ENCODE measurements at regions not wholly inside any gene's neighbourhood (a gene's known extent, or its start where the extent isn't known, plus 50 kb on each side); places are given as distances from the start of the nearest gene placed in this dataset.
A peak's percentile ranks its signal among the peaks of the same experiment; 100 is the strongest.

DNA sequence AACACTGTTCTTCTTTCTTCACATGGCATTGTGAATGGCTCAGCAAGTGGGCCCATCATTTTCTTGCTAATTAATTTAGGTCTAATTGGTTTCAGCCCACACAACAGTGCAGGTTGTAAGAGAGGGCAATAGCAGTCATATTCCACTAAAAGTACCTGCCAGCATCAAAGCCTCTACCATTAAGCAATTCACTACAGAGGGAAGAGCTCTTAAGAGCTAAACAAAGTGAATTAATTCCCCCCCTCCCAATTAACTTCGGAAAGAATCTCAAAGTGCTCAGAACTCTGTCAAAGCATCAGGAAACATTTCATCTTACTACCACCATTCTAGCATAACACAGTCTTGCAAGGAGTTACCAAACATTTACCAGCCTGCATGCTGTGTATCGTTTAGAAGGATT lies 133.9 kb upstream of the UBASH3B start:
- DNase-seq: no peak

DNA sequence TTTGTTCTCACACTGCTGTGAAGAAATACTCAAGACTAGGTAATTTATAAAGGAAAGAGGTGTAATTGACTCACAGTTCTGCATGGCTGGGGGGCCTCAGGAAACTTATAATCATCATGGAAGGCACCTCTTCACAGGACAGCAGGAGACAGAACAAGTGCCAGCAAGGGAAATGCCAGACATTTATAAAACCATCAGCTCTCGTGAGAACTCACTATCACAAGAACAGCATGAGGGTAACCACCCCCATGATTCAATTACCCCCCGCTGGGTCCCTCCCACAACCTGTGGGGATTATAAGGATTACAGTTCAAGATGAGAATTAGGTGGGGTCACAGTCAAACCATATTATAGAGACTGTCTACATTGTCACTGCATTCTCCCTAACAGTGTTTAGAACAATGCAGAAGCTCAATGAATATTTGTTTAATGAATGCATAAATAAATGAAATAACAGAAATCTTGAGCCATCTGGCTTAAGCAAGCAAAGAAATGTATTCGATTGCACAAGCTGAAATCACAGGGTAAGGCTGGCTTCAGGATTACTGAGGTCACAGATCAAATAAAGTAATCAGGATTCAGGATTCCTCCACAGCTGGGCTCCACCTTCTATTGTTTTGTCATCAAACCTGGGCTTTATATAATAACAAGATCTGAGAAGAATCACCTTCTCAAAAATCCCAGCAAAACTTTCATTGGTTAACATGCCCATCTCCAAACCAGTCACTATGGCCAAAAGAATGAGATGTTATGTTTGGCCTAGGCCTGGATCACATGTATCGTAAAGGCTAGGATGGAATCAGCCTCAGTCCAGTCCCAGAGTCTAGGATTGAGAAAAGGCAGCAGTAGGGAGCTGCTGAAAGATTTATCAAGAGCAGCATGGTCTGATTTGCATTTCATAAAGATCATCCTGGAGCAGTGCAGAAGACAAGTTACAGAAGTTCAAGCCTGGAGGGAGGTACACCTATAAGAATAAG lies 137.8 kb upstream of the UBASH3B start:
- no peak for DNase-seq

DNA sequence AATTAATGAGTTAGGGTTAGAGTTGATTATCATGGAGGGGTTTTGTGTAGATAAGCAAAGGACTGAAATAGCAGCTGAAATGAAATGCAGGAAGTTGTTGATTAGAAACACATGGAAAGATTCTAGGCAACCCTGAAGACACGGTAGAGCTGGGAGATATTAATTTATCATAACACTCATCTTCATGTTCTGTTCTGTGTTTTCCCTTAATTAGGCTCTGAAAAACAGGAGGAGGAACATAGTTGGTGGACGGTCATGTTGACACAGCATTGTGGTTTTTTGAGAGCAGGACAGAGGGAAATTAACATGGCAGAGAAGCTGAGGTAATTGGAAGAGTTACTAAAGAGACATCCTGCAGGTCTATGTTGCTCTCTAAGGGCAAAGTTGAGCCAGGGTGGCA lies 138.8 kb upstream of the UBASH3B start:
- DNase-seq: no peak

DNA sequence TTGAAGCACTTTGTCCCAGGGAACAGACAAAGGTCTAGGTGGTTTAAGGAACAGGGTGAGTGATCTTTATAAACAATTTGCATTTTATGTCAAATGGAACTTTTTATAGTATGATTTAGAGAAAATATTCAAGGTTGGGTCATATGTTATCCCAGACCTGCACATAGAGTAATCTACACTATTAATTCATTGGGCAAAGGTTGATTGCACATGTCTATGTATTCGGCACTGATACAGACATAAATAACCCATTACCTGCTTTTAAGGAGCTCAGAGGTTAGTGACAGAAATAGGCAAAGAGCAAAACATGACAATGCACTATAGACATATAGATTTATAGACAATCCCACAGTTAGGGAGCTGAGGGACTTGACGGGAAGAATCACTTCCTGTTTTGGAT lies 141.5 kb upstream of the UBASH3B start:
- DNase-seq: no peak

DNA sequence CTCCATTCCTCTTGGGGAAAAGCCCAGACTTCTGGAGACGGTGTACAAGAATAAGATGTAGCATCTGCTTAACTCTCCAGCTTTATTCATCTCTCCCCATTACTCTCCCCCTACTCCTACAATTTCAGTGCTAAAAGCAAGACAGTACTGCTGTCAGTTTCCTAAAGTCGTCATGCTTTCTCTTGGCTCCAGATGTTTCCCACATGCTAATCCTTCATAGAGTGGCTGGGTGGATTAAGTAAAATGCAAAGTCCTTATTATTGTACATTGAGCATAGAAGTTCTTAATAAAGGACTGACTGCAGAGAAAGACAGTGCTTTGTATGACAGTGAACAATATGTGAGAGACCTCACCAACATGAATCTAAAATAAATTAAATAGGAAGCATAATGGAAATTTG lies 142.2 kb upstream of the UBASH3B start:
- DNase-seq: no peak

DNA sequence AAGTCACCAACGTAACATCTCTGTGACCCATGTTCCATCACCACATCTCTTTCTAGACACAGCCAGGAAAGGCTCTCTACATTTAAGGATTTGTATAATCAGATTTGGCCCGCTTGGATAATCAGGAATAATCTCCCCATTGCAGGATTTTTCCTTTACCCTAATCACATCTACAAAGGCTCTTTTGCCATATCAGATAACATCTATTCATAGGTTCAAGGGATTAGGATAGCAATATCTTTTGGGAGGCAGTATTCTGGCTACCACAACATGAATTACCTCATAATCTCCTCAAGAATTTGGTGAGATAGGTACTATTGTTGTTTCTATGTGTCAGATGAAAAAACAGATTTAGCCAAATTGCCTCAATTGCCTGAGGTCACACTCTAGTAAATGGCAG lies 142.8 kb upstream of the UBASH3B start:
- no peak for DNase-seq

DNA sequence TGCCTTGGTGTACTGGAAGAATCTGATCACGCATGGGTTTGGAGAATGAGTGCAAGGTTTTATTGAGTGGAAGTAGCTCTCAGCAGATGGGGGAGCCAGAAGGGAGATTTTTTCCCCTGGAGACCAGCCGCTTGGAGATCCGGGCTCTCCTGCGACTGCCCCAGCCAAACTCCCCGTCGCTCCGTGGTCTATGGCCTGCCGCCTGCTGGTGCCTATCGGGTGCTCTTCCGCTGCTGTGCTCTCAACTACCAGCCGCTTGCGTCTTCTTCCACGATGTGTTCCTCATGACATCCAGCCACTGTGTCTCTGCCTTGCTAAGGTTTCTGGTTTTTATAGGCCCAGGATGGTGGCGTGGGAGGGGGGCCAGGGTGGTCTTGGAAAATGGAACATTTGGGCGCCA lies 145.6 kb upstream of the UBASH3B start:
- DNase-seq: no peak

DNA sequence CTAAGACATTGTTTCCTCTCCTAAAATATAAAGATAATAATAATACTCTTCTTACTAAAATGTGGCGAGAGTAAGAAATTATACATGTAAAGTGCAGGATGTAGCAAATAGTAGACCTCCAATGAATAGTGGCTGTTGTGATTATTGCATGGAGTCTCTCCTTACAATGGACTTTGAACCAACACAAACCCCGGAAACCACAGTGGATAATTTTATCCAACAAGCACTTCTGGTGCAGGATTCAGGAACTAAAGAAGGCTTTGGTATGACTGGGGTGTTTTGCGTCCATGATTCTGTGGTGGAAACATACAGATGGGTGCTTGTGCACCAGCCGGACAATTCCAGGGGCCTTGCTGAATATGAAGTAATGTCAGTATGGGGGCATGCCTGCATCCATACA lies 146.4 kb upstream of the UBASH3B start:
- DNase-seq: peak; percentile 10 to 44

DNA sequence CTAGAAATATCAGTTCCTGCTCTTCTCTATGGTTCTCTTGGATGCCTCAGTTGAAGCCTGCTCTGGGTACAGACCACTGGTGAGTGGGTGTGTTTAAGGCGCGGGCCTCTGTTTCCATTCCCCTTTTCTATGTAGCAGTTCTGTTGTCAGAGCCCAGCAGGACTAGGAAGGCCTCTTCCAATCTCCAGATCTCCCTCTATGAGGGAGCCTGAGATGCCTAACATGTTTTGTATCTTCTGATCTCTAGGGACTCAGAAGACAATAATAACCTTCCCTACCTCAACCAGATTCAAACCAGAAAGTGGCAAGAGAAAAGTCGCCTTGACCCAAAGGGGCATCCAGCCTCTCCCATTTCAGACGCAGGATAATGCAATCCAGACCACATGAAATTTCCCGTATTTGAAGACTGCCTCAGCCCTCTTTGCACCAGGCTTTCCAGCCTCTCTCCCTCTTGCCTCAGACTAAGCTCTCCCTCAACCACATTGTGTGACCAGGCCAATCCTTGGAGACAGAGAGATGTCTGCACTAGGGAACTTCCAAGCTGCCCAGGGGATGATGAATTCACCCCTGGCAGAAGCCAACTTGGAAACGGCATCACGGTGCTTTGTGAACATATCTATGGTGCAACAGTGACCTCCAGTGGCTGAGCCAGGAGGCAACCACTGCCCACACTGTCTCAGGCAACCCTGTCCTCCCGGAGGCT lies 150.1 kb upstream of the UBASH3B start:
- DNase-seq: peak; percentile 55 to 89

DNA sequence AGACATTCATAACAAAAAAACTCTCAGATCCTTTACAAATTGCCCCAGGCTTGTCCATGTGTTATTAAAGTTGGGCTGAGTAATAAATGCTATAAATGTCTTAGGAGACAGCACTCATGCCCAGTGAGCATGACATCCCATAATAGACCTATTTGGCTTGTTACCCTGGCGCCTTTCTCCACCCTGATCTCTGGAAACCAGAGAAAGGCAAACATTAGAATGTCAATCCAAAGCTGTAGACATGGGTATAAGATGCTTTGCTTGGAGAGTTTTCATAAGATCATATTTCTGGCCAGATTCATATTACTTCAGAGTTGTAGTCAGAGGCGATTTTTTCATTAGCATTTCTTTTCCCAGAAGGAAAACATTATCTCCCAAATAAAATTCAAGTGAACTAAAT lies 161.3 kb upstream of the UBASH3B start:
- DNase-seq: no peak

DNA sequence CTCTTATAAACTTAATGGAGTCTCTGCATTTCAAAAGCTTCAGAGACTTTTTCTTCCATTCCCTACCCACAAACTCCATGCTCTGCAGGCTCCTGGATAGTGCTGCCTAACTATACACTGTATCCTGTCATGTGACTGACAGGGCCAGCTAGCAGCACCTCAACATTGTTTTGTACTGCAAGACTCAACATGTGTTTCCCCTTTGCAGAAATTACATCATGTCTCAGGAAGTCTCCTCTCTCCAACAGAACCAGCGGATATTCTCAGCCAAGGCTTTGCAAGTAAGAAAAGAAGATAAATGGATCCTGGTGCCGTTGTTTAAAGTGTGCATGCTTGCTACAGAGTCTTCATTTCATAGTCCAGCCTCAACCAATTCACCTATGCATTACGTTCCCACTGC lies 164.0 kb upstream of the UBASH3B start:
- DNase-seq: no peak

DNA sequence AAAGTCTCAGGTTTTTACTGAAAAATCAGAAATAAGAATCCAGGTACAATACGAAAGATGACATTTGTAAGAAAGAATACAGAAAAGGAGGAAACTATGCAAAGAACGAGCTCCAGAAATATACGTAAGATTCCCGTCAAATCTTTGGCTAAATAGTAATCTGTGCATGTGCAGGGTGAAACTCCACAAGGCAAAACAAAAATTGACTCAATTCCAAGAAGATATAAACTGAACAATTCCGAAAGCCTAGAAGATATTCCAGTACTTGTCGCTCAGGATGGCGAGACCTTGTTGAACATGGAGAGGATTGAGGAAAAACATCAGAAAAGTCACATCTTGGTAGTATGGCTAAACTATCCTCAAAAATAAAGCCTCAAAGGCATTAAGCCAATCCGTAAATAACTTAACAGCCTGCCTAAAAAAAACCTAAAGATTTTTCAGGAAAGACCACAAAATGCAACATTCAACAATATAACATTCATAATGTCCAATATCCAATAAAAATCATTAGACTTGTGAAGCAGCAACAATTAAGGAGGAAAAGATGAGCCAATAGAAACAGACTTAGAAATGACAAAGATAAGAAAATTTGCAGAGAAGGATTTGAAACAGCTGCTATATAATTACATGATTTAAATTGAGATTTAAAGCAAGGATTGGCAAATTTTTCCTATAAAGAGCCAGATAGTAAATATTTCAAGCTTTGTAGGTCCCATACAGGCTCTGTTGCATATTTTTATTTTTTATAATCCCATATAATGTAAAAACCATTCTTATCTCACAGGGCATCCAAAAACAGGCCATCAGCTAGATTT lies 166.4 kb upstream of the UBASH3B start:
- no peak for DNase-seq

DNA sequence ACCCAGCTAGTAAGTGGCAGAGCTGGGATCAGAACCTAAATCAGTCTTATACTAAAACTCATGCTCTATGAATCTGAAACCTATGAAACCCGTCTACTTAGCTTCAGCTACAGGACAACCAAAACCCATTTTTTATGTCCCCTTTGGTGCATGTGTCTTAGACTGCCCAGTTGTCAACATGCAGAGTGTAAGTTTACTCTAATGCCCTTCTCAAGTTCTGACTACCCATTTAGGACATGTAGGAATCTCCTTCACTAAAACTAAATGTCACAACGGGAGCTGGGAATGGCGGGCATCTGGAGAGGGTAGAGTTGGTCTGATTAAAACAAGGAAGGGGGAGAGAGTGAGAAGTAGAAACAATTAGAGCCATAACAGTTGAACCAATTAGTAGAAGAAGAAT lies 167.9 kb upstream of the UBASH3B start:
- DNase-seq: no peak

DNA sequence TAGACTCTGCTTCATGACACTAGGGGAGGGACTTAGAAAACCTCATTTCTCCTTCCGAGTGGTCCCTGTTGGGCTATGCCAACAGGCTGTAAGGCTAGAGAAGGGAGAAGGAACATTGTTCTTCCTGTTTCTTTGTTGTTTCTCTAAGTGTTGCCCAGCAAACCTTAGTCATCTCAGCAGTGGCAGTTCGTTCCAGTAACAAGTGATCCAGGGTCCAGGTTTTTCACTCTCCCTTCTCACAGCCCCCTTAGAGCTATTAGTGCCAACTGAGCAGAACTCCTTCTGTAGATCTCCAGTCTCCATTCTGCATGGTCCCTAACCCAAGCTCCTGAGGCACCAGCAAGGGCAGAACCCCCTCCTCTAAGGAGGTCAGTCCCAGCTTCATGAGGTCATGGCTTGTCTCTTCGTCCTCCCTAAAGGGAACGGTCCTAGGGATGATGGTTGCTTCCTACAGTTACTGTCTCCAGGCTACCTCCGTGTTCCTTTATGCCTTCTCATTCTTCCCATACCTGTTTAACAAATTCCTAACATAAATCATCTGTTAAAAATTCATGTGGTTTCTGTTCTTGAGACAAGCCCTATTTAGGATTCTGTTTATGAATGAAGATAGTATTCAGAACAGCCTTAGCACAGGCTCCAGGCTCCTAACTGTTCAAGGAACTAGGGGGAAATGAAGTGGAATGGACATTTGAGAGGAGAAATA lies 168.6 kb upstream of the UBASH3B start:
- no peak for DNase-seq

DNA sequence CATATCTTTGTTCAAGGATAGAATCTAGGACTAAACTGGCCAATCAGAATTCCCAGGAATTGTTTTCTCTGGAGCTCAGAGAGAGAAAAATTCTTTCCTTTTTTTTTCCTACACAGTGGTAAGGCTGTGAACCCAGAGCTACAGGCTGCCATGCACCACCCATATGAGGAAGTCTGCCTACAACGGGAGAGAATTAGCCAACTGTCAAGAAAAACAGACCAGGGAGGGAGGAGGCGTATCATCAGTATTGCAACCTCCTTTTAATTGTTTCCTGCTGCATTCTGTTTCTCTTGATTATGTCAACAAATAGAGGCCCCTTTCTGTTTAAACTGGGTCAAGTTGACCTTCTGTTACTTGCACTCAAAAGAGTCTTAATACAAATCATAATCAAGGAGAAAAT lies 176.5 kb upstream of the UBASH3B start:
- DNase-seq: no peak

DNA sequence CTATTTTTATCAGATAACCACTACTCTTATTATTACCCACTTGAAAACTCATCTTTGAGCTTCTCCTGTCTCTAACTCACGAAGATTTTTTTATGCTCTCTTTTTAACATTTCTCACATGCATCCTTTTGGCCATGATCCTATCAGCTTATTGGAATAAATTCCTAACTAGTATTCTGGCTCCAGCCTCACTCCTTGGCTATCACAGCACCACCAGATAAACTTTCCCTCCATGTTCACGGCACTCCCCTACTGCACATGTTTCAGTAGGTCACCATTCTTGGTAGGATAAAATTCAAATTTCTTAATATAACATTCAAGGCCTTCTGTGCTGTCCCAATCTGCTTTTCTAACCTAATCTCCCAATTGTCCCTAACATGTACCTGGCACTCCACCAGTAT lies 186.6 kb upstream of the UBASH3B start:
- DNase-seq: no peak

DNA sequence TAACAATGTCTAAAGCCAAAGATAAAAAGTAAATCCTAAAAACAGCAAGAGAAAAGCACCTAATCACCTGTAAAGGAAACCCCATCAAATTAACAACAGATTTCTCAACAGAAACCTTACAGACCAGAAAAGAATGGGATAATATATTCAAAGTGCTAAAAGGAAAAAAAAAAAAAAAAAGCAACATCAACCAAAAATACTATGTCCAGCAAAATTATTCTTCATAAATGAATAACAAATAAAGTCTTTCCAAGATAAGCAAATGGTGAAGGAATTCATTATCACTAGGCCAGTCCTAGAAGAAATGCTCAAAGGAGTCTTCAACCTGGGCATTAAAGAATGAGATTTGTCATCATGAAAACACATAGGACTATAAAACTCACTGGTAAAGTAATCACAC lies 192.0 kb upstream of the UBASH3B start:
- DNase-seq: no peak

DNA sequence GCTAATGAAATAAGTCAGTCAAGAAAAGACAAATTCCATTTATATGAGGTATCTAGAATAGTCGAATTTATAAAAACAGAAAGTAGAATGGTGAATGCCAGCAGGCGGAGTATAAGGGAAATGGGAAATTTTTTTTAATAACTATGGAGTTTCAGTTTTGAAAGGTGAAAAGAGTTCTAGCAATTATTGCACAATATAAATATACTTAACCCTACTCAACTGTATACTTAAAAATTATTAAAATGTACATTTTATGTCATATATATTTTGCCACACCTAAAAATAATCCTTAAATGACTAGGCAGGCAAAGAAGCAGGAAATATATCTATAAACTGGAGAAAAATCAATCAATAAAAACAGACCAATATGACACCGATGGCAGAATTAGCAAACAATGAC lies 196.5 kb upstream of the UBASH3B start:
- no peak for DNase-seq

DNA sequence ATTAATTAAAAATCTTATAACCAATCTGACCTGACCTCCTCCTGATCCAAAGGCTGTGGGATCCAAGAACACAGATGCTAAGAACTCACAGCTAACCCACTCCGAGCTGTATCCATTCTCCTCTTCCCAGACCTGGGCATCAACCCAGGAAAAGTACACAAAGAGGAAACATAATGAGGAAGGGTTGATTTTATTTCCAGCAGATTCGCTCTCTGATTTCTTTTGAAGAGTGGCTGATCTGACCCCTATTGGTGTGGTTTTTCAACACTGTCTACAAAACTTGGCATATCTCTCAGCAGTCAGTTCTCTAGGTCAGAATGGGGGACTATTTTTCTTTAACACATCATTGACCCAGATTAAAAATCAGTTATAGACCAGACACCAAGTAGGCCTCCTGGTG lies 201.9 kb upstream of the UBASH3B start:
- DNase-seq: no peak

DNA sequence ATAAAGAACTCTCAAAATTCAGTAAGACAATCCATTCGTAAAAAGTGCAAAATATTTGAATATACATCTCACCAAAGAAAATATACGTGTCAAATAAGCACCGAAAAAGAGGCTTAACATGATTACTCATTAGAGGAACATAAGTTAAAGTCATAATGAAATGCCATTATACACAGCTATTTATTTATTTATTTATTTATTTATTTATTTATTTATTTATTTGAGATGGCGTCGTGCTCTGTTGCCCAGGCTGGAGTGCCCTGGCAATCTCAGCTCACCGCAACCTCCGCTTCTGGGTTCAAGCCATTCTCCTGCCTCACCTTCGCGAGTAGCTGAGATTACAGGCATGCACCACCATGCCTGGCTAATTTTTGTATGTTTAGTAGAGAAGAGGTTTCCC lies 203.6 kb upstream of the UBASH3B start:
- no peak for DNase-seq

DNA sequence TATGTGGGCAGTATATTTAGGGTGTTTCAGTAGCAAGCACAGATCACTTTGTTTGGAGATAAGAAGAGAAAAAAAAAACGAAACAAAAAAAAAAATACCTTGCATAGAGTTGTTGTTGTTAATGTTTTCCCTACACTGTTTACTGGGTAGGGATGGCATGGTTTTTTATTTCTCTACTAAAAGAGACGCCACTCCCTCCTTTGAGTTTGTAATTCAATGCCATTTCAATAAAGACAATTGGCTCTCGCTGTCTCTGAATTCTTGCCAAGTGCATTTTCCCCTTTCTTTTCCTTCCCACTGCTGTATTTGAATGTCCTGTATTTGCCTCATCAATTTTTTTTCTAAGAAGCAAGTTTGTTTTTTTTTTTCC lies 213.9 kb upstream of the UBASH3B start:
- no peak for DNase-seq

DNA sequence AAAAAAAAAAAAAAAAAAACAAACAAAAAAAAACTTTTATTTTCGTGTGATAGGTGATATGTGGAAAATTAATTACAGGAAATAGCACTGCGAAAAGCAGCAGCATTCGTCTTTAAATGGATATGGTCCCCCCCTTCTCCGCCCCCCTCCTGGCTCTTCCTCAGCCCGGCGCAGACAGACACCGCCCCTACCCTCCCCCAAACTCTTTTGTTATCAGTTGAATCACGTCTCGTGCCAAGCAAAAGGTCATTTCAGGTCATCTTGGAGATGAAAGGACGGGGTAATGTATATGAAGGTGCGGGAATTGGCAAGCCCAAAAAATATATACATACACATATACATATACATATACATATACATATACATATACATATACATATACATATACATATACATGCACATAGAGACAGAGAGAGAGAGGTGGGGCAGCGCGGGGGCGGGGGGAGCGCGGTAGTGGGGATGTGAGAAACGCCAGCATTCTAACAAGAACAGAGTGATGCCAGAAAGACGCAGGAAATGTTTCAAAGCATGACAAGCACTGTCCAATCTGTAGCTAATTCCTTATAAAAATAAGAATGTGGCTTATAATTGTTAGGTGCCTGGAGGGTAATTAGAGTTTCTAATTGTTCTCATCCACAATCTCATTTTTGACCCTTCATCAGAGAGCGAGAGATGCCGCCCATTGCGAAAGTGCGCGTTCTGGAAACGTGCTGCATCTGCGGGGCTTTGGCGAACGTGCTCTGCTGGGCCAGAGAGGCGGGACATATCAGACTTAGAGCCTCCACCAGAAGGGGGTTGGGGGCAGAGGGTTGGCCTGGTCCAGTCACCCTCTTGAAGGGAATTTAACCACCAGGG lies 214.5 kb upstream of the UBASH3B start:
- DNase-seq: no peak

Measured in NCI-H526 (cell line).